HepG2 (cell line): ENCODE measurements at regions not wholly inside any gene's neighbourhood (a gene's known extent, or its start where the extent isn't known, plus 50 kb on each side); places are given as distances from the start of the nearest gene placed in this dataset.

ENCODE experiments used
- ATAC-seq: fragments of 200-7000 bp; cut with Tn5 transposase; 3 replicates; pipeline ENCODE4 v1.9.1; 2020; ENCODE audit warnings: mild to moderate bottlenecking, moderate library complexity
- BruUV-seq: library from RNA; stranded (reverse); fragments of 400-500 nt; replicated peaks from 2 replicates; lab custom pipeline; 2021; lab: Mats Ljungman, UMichigan
- CTCF ChIA-PET: fragments of 300-600 bp; formaldehyde crosslinking; extraction: SDS; loops from one replicate; lab custom pipeline; 2021; ENCODE audit warnings: low total read pairs, inconsistent platforms, low intra/inter-chr PET ratio; lab: Yijun Ruan, JAX
- POLR2A ChIA-PET: fragments of 350-600 bp; sonication (Branson Sonifier 250); formaldehyde crosslinking; loops from one replicate; lab custom pipeline; 2020; ENCODE audit warnings: antibody characterized with exemption, inconsistent platforms; lab: Yijun Ruan, JAX
- DNase-seq: peaks from one replicate; pipeline ENCODE4 v3.0.0-alpha.2; 2015; ENCODE audit warnings: low spot score
- FAIRE-seq: peaks from 3 replicates; lab custom pipeline; 2011; peaks lifted over from hg19 to GRCh38; lab: Jason Lieb, UNC
- H2AFZ ChIP-seq: one replicate; pipeline ENCODE4 v1.6.1; 2011; ENCODE audit warnings: low read length, inconsistent platforms
- H3K27ac ChIP-seq: fragments of 300-600 bp; 3 replicates; pipeline ENCODE4 v1.8.0; 2011; ENCODE audit warnings: mixed run types, mild to moderate bottlenecking, mixed read lengths, low read length, inconsistent platforms; ENCODE audit not compliant: insufficient read depth; ENCODE audit errors: extremely low read length
- H3K27me3 ChIP-seq, 2 experiments: fragments of 200-600 bp in 1 of 2; 2 replicates in 1 of 2; 3 replicates in 1 of 2; pipeline versions ENCODE4 v1.6.0 to v1.8.0; 2011; ENCODE audit warnings: low read length in 2 of 2, mild to moderate bottlenecking in 2 of 2, moderate library complexity in 2 of 2, inconsistent platforms in 1 of 2; ENCODE audit not compliant: insufficient read depth in 2 of 2, control insufficient read depth in 1 of 2
- H3K36me3 ChIP-seq, 2 experiments: fragments of 200-600 bp in 1 of 2; replicated peaks in 1 of 2; 2 replicates in 1 of 2; 3 replicates in 1 of 2; pipeline versions ENCODE4 v1.5.1 to v1.8.0; 2011; ENCODE audit warnings: low read length in 2 of 2, inconsistent platforms in 1 of 2; ENCODE audit not compliant: insufficient read depth in 2 of 2, control insufficient read depth in 1 of 2
- H3K4me1 ChIP-seq: 2 replicates; pipeline ENCODE4 v1.5.1; 2012; ENCODE audit warnings: low read length, inconsistent platforms; ENCODE audit not compliant: insufficient read depth
- H3K4me2 ChIP-seq: 2 replicates; pipeline ENCODE4 v1.6.0; 2011; ENCODE audit warnings: low read depth, low read length, inconsistent platforms
- H3K4me3 ChIP-seq, 3 experiments: fragments of 200-600 bp in 1 of 3; sonication (generic), shearing (Covaris generic) in 1 of 3; replicated peaks in 1 of 3; 2 replicates each; pipeline ENCODE4 v1.5.1; 2011 to 2016; ENCODE audit warnings: low read length in 3 of 3, inconsistent platforms in 2 of 3, low read depth in 2 of 3, mild to moderate bottlenecking in 2 of 3, control low read depth in 1 of 3, mixed read lengths in 1 of 3; ENCODE audit not compliant: insufficient read depth in 1 of 3
- H3K79me2 ChIP-seq: one replicate; pipeline ENCODE4 v1.6.1; 2011; ENCODE audit warnings: low read length, inconsistent platforms; ENCODE audit not compliant: insufficient read depth
- H3K9ac ChIP-seq: 2 replicates; pipeline ENCODE4 v1.6.0; 2011; ENCODE audit warnings: mild to moderate bottlenecking, low read depth, low read length, inconsistent platforms; ENCODE audit not compliant: insufficient read depth
- H3K9me3 ChIP-seq: 2 replicates; pipeline ENCODE4 v1.5.1; 2012; ENCODE audit warnings: mild to moderate bottlenecking, low read length
- H4K20me1 ChIP-seq: 2 replicates; pipeline ENCODE4 v1.6.0; 2011; ENCODE audit warnings: inconsistent platforms, mild to moderate bottlenecking, low read length, moderate library complexity; ENCODE audit not compliant: insufficient read depth
- AGO2 ChIP-seq: fragments of 200-400 bp; formaldehyde crosslinking; optimal IDR thresholded peaks from 2 replicates; pipeline ENCODE3; 2017; ENCODE audit warnings: mild to moderate bottlenecking, low read depth, low read length, moderate library complexity
- BCL6 ChIP-seq: IDR thresholded peaks from 2 replicates; pipeline ENCODE4 v1.6.1; 2016; ENCODE audit warnings: missing genetic modification reagents, missing compliant biosample characterization
- DNMT1 ChIP-seq: sonication (generic); formaldehyde crosslinking; IDR thresholded peaks from 2 replicates; pipeline ENCODE4 v1.5.1; 2020; ENCODE audit warnings: mild to moderate bottlenecking, missing genetic modification reagents
- FUBP1 ChIP-seq: sonication (generic); formaldehyde crosslinking; IDR thresholded peaks from 2 replicates; pipeline ENCODE4 v1.5.1; 2020; ENCODE audit warnings: missing genetic modification reagents, mild to moderate bottlenecking, borderline replicate concordance
- KMT2B ChIP-seq: IDR thresholded peaks from 2 replicates; pipeline ENCODE4 v1.6.1; 2016; ENCODE audit warnings: missing genetic modification reagents, missing compliant biosample characterization
- MAFF ChIP-seq: IDR thresholded peaks from 2 replicates; pipeline ENCODE4 v1.6.1; 2011; ENCODE audit warnings: low read depth, low read length, improper control_type of control experiment
- MAFK ChIP-seq, 2 experiments: IDR thresholded peaks in 1 of 2; conservative IDR thresholded peaks in 1 of 2; 2 replicates each; pipeline ENCODE4 v1.6.1; 2011; ENCODE audit warnings: improper control_type of control experiment in 2 of 2, low read length in 2 of 2
- MIER2 ChIP-seq: IDR thresholded peaks from 2 replicates; pipeline ENCODE4 v1.6.1; 2016; ENCODE audit warnings: missing biosample characterization, missing genetic modification reagents
- MXD1 ChIP-seq: sonication (generic); formaldehyde crosslinking; IDR thresholded peaks from 2 replicates; pipeline ENCODE4 v1.4.0; 2020; ENCODE audit warnings: mild to moderate bottlenecking, missing genetic modification reagents
- PAXIP1 ChIP-seq: sonication (generic); formaldehyde crosslinking; conservative IDR thresholded peaks from 2 replicates; pipeline ENCODE4 v1.4.0; 2020; ENCODE audit warnings: mild to moderate bottlenecking, missing genetic modification reagents, moderate library complexity
- SRF ChIP-seq: IDR thresholded peaks from 2 replicates; pipeline ENCODE4 v1.6.1; 2011; ENCODE audit warnings: mild to moderate bottlenecking, low read depth, low read length, moderate library complexity
- ZBTB38 ChIP-seq: sonication (generic); formaldehyde crosslinking; IDR thresholded peaks from 2 replicates; pipeline ENCODE4 v1.5.1; 2020; ENCODE audit warnings: mild to moderate bottlenecking, missing genetic modification reagents
- ZNF446 ChIP-seq: sonication (generic); formaldehyde crosslinking; IDR thresholded peaks from 2 replicates; pipeline ENCODE4 v1.5.0; 2020; ENCODE audit warnings: mild to moderate bottlenecking, missing genetic modification reagents
- ZNF670 ChIP-seq: sonication (generic); formaldehyde crosslinking; IDR thresholded peaks from 2 replicates; pipeline ENCODE4 v1.8.0; 2022; ENCODE audit warnings: mild to moderate bottlenecking, missing genetic modification reagents, borderline replicate concordance
- ZNF879 ChIP-seq: sonication (generic); formaldehyde crosslinking; IDR thresholded peaks from 2 replicates; pipeline ENCODE4 v1.8.1; 2023; ENCODE audit warnings: missing genetic modification reagents
- WGBS: methylation state at CpG from one replicate; pipeline ENCODE4 v1.1.6; 2017; ENCODE audit warnings: low lambda C conversion rate; 5-methylcytosine and 5-hydroxymethylcytosine counted together
- in situ Hi-C: cut with HindIII; loops from 2 replicates; pipeline ENCODE4 v1.10.0; 2017; ENCODE audit warnings: low pct_unique_long_range_greater_than_20kb; ENCODE audit not compliant: extremely low pct_ligation_motif_present
- intact Hi-C: fragments of 100-400 bp; cut with micrococcal nuclease; formaldehyde crosslinking; loops from one replicate; pipeline ENCODE4 v1.10.0; 2022; ENCODE audit not compliant: unreplicated experiment

- no peaks in the 10 kb centered on the region for H3K36me3 ChIP-seq
- DNase-seq (no peak), ATAC-seq (no peak)
- WGBS: 0% methylated on average over 3 of the region's 3 CpGs
- TF ChIP-seq MAFF (0 out of 2 replicates have a peak, but pooled peaks have one; percentile 15), ZBTB38 (CRISPR knock-in tag) (no peak), KMT2B (CRISPR knock-in tag) (no peak), MAFK (conservative IDR thresholded peaks at IDR 0.05 in 1 of 2, IDR thresholded peaks at IDR 0.05 in 1 of 2; ENCODE audit: low read length in 2 of 2) (0 out of 4 replicates have a peak, but pooled peaks of 1 of the 2 experiments have one; percentile 11), FUBP1 (CRISPR knock-in tag) (no peak), MIER2 (CRISPR knock-in tag) (no peak)
- TF ChIP-seq, all 625 proteins: peak for 2
- H3K79me2 ChIP-seq: no peaks in the 10 kb centered on the region
- intact Hi-C loops (no loop called here), in situ Hi-C loops (no loop called here)
- CTCF ChIA-PET: no interaction called here
- H3K4me2 ChIP-seq: no peak overlapping the region
- FAIRE-seq: no peak
- H3K9me3 ChIP-seq: no peaks in the 10 kb centered on the region
- H3K4me3 ChIP-seq: no peak overlapping the region
- no peaks in the 10 kb centered on the region; a peak in 1 of 5 replicates for H3K27me3 ChIP-seq
- no TSS peak for BruUV-seq
- no peak overlapping the region for H2AFZ ChIP-seq
- H3K4me1 ChIP-seq: no peaks in the 10 kb centered on the region
- H3K27ac ChIP-seq: no peak overlapping the region
- no peak overlapping the region for H3K9ac ChIP-seq
- POLR2A ChIA-PET: no interaction called here
- H4K20me1 ChIP-seq: no peaks in the 10 kb centered on the region
Measured at GRCh38 chr5:117649821-117650220, 1075.2 kb upstream of the SEMA6A start.

GRCh38 chr5:117645400-117645799 is 1070.8 kb upstream of the SEMA6A start:
- Histone ChIP-seq H3K4me3 (no peak overlapping the region), H3K4me2 (no peak overlapping the region), H3K9ac (no peak overlapping the region), H3K27me3 (no peaks in the 10 kb centered on the region), H2AFZ (no peak overlapping the region), H3K4me1 (no peaks in the 10 kb centered on the region), H4K20me1 (no peaks in the 10 kb centered on the region), H3K36me3 (no peaks in the 10 kb centered on the region), H3K27ac (no peak overlapping the region), H3K9me3 (no peaks in the 10 kb centered on the region), H3K79me2 (no peaks in the 10 kb centered on the region)
- BruUV-seq: no TSS peak
- POLR2A ChIA-PET: no interaction called here
- in situ Hi-C loops (no loop called here), intact Hi-C loops (no loop called here)
- DNase-seq (no peak), FAIRE-seq (no peak), ATAC-seq (no peak)
- CTCF ChIA-PET: no interaction called here
- TF ChIP-seq SRF (no peak), MXD1 (no peak), DNMT1 (no peak), ZNF670 (CRISPR knock-in tag) (no peak), BCL6 (CRISPR knock-in tag) (no peak), AGO2 (no peak), PAXIP1 (CRISPR knock-in tag) (no peak), ZNF879 (CRISPR knock-in tag) (no peak), ZNF446 (CRISPR knock-in tag) (no peak)
